ENCODE measurements at regions not wholly inside any gene's neighbourhood (a gene's known extent, or its start where the extent isn't known, plus 50 kb on each side); places are given as distances from the start of the nearest gene placed in this dataset.

DNA sequence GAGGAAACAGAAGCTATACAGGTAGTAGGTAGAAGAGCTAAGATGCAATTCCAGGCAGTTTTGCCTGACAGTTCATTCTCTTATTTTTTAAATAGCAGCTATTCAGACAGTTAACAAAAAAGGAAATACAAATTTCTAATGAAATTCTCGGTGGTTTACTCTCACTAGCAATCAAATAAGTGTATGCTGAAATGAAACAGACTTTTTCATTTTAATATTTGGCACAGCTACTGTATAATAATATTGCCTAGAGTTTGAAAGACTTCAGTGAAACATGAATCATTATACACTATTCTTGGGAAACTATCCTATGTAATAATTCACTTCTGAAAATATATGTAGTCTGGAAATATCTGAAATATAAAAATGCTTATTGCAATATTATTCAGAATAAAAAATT lies 463.2 kb upstream of the AGTR1 start:
- TF ChIP-seq, protein P1, sequence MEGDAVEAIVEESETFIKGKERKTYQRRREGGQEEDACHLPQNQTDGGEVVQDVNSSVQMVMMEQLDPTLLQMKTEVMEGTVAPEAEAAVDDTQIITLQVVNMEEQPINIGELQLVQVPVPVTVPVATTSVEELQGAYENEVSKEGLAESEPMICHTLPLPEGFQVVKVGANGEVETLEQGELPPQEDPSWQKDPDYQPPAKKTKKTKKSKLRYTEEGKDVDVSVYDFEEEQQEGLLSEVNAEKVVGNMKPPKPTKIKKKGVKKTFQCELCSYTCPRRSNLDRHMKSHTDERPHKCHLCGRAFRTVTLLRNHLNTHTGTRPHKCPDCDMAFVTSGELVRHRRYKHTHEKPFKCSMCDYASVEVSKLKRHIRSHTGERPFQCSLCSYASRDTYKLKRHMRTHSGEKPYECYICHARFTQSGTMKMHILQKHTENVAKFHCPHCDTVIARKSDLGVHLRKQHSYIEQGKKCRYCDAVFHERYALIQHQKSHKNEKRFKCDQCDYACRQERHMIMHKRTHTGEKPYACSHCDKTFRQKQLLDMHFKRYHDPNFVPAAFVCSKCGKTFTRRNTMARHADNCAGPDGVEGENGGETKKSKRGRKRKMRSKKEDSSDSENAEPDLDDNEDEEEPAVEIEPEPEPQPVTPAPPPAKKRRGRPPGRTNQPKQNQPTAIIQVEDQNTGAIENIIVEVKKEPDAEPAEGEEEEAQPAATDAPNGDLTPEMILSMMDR (IDR thresholded peaks at IDR 0.05) = no peak
- no peak for TF ChIP-seq POLR2A (IDR thresholded peaks at IDR 0.05)
